Breast epithelium (tissue), 4 donors: ENCODE measurements at regions not wholly inside any gene's neighbourhood (a gene's known extent, or its start where the extent isn't known, plus 50 kb on each side); places are given as distances from the start of the nearest gene placed in this dataset.

Experiments
- DNase-seq, 2 donors: peaks; one replicate each; pipeline ENCODE4 v3.0.0-alpha.2; 2019; ENCODE audit warnings: low spot score in 2 of 2
- H3K27ac ChIP-seq, 2 donors: fragments of 200-600 bp; sonication (generic) in 1 of 2; one replicate each; pipeline ENCODE4 v1.5.1; 2016 to 2019; ENCODE audit warnings: mild to moderate bottlenecking in 1 of 2
- H3K27me3 ChIP-seq, 2 donors: fragments of 200-600 bp; sonication (generic) in 1 of 2; one replicate each; pipeline versions ENCODE4 v1.5.1 to v1.6.0; 2017 to 2019; ENCODE audit warnings: control low read depth in 1 of 2, mild to moderate bottlenecking in 1 of 2
- H3K36me3 ChIP-seq: fragments of 200-600 bp; one replicate; pipeline ENCODE4 v1.5.1; 2019
- H3K4me1 ChIP-seq, 2 donors: fragments of 200-600 bp; sonication (generic); one replicate each; pipeline ENCODE4 v1.5.1; 2016 to 2019; ENCODE audit warnings: control low read depth in 1 of 2
- H3K4me3 ChIP-seq, 3 donors: fragments of 200-600 bp; sonication (generic); 1 replicate in 2 of 3; 2 replicates in 1 of 3; pipeline ENCODE4 v1.5.1; 2016 to 2019; ENCODE audit warnings: mild to moderate bottlenecking in 3 of 3, moderate library complexity in 2 of 3
- H3K9me3 ChIP-seq, 2 donors: fragments of 200-600 bp; sonication (generic) in 1 of 2; one replicate each; pipeline ENCODE4 v1.5.1; 2016 to 2019; ENCODE audit warnings: control low read depth in 1 of 2
- POLR2A ChIP-seq: fragments of 450-650 bp; IDR thresholded peaks from one replicate; pipeline ENCODE4 v1.6.1; 2016; ENCODE audit warnings: antibody characterized with exemption, mild to moderate bottlenecking, moderate library complexity
- POLR2AphosphoS5 ChIP-seq, 3 donors: sonication (generic); formaldehyde crosslinking; IDR thresholded peaks; one replicate each; pipeline ENCODE4 v1.6.1; 2017; ENCODE audit warnings: antibody characterized with exemption in 3 of 3
- intact Hi-C: fragments of 100-400 bp; cut with DNase I; formaldehyde crosslinking; loops from one replicate; pipeline ENCODE4 v1.15.1; 2023; ENCODE audit warnings: low total_unique reads
- TF ChIP-seq, protein P1 (sequence below), 3 donors: fragments of 450-650 bp; IDR thresholded peaks; one replicate each; pipeline ENCODE4 v1.5.1; 2016 to 2017; ENCODE audit warnings: antibody characterized with exemption in 3 of 3, mild to moderate bottlenecking in 3 of 3, moderate library complexity in 3 of 3

DNA sequence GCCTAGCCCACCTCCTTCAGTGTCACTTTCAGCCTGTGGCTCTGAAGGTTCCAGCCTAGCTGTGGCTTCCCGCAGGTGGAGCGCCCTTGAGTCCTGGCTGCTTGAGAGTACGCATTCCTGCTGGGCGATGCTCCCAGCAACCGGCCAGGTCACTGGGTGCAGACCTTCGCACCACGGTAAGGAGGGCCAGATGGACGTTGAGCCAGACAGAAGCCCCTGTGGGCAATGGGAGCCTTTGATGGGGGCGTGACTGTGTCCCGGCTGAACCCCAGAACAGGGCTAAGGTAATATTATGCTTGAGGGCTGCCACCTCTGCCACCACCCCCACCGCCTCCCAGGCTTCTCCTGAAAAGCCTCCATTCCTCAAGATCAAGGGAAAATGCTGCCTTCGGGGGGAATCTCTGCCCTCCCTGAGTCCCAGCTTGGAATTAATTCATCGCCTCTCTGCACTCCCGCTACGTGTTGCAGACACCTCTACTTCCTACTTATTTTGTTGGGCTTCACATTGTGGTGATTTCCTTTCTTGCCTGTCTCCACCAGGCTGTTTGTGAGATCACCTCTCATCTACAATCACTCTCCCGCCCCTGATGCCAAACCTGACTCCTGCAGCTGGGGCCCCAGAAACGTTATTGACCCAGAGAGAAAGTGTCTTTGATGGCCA lies 144.9 kb upstream of the NECTIN1 start:
- Histone ChIP-seq H3K36me3 (no peaks in the 10 kb centered on the region), H3K4me3 (no peak overlapping the region), H3K27ac (no peak overlapping the region), H3K4me1 (no peaks in the 10 kb centered on the region), H3K9me3 (no peaks in the 10 kb centered on the region), H3K27me3 (no peaks in the 10 kb centered on the region)
- TF ChIP-seq, protein P1, sequence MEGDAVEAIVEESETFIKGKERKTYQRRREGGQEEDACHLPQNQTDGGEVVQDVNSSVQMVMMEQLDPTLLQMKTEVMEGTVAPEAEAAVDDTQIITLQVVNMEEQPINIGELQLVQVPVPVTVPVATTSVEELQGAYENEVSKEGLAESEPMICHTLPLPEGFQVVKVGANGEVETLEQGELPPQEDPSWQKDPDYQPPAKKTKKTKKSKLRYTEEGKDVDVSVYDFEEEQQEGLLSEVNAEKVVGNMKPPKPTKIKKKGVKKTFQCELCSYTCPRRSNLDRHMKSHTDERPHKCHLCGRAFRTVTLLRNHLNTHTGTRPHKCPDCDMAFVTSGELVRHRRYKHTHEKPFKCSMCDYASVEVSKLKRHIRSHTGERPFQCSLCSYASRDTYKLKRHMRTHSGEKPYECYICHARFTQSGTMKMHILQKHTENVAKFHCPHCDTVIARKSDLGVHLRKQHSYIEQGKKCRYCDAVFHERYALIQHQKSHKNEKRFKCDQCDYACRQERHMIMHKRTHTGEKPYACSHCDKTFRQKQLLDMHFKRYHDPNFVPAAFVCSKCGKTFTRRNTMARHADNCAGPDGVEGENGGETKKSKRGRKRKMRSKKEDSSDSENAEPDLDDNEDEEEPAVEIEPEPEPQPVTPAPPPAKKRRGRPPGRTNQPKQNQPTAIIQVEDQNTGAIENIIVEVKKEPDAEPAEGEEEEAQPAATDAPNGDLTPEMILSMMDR (IDR thresholded peaks at IDR 0.05), result no peak
- TF ChIP-seq POLR2AphosphoS5 (IDR thresholded peaks at IDR 0.05) (no peak), POLR2A (no peak)
- intact Hi-C loops, result no loop called here
- no peak for DNase-seq

DNA sequence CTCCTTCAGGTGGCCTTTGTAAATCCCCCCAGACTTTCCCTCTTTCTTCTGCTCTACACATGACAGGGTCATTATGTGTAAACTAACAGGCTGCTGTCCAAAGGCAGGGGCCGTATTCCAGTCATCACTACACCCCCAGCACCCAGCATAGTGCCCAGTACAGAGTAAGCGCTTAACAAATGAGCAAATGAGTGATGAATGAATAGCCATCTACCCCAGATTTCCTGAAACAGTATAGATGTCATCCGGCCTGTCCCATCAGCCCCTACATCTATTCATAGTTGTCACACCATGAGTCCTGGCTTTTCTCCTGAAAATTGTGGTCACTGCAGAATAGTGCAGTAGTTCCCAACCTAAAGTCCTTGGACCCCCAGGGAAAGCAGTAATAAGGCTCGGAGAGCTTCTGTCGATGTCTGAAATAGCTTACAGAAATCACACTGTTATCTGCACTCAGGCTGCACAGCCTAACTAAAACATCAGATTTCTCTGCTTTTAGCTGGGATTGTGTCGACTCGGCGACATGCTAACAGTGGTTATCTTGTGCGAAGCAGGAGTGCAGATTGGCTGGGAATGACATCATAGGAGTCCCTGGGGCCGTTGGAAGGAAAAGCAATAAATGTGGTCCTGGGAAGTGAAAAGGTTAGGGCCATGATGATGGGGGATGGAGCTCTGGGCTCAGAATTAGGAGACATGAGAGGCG lies 143.8 kb upstream of the NECTIN1 start:
- H3K27me3 ChIP-seq, result no peaks in the 10 kb centered on the region

DNA sequence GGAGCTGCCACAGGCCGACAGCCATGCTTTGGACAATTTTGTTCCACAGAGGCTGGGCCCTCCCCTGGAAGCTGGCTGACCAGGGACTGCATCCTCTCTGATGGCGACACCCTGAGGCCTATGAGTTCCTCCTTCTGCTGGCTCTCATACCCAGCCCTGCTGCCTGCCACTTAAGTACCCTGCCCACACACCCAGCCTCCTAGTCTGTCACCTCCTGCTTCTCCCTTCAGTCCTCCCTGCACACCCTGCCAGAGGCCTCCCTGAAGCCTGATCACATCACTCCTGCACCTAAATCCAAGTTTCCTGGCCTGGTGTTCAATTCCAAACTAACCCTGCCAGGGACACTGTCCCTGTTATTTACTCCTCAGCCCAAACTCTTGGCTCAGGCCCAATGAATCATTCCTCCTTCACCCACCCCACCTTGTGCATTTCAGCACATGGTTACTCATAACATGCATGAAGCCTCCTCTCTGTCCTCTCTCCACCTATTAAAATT lies 136.7 kb upstream of the NECTIN1 start:
- Histone ChIP-seq H3K27ac (no peak overlapping the region), H3K27me3 (no peaks in the 10 kb centered on the region), H3K9me3 (no peaks in the 10 kb centered on the region), H3K36me3 (no peaks in the 10 kb centered on the region), H3K4me1 (no peaks in the 10 kb centered on the region), H3K4me3 (no peak overlapping the region)
- intact Hi-C loops, result no loop called here
- TF ChIP-seq POLR2AphosphoS5 (IDR thresholded peaks at IDR 0.05) (no peak), POLR2A (no peak)
- TF ChIP-seq, protein P1 (IDR thresholded peaks at IDR 0.05), result no peak
- no peak for DNase-seq

More for the DNA sequence above, 143.8 kb upstream of the NECTIN1 start:
- Histone ChIP-seq H3K9me3 (no peaks in the 10 kb centered on the region), H3K27ac (no peak overlapping the region), H3K36me3 (no peaks in the 10 kb centered on the region), H3K4me3 (no peak overlapping the region), H3K4me1 (no peaks in the 10 kb centered on the region)
- intact Hi-C loops, result no loop called here
- DNase-seq, result no peak
- TF ChIP-seq POLR2A, result no peak
- TF ChIP-seq POLR2AphosphoS5 (IDR thresholded peaks at IDR 0.05), result no peak
- TF ChIP-seq, protein P1 (IDR thresholded peaks at IDR 0.05), result no peak

DNA sequence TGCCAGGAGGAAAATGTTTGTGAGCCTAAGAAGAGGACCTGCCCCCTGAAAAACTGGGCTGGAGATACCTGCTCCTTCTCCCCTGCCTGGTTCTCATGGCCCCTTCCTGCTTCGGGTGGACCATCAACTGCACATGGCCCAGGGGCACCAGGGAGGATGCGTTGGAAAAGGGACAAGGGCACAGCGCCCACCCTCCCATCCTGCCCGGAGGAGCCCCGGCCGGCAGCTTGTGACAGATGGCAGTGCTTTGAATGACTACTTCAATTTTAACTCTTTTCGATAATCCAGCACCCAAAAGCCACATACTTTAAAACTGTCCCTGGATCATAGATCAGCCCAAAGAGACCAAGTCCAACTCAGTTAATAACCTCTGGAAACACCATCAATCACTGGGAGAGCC lies 135.8 kb upstream of the NECTIN1 start:
- Histone ChIP-seq H3K27me3 (no peaks in the 10 kb centered on the region), H3K9me3 (no peaks in the 10 kb centered on the region), H3K4me1 (no peaks in the 10 kb centered on the region), H3K4me3 (no peak overlapping the region), H3K36me3 (no peaks in the 10 kb centered on the region), H3K27ac (no peak overlapping the region)
- no peak for DNase-seq
- intact Hi-C loops, result no loop called here
- TF ChIP-seq POLR2A (no peak), POLR2AphosphoS5 (IDR thresholded peaks at IDR 0.05) (no peak)
- TF ChIP-seq, protein P1 (IDR thresholded peaks at IDR 0.05), result no peak

DNA sequence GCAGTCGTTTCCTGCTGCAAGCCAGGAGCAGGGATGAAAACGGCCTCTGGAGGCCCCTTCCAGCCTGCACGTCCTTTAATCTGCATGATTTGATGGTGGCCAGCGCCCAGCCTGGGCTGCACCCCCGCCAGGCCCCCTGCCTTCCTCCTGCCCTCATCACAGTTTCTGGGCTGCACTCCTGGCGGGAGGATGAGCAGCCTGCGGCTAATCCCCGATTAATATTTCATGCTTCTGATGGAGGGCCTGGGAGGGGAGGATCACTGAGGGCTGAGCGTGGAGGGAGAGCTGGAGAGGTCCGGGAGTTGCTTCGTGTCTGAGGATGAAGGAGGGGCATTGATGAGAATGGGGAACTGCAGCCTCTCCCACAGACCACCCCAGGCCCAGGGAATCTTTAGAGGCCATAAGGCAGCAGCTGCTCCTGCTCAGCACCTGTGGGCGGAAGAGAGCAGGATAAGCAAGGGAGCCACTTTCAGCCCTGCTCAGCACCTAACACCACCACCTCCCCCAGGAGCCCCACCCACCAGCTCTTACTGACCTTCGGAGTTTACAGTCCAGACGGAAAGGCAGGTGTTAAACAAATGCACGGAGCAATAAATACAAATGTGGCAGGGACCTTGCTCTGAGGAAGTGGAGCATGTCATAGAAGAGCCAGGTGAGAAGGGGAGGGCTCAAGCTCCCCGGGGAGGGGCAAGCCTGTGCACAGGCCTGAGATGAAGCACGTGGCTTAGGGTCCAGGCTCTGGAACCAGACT lies 135.0 kb upstream of the NECTIN1 start:
- no peaks in the 10 kb centered on the region for H3K36me3 ChIP-seq
- intact Hi-C loops, result no loop called here
- no peak overlapping the region for H3K4me3 ChIP-seq
- TF ChIP-seq, protein P1 (IDR thresholded peaks at IDR 0.05), result no peak
- TF ChIP-seq POLR2A (no peak), POLR2AphosphoS5 (IDR thresholded peaks at IDR 0.05) (no peak)
- H3K27me3 ChIP-seq, result no peaks in the 10 kb centered on the region
- no peaks in the 10 kb centered on the region for H3K4me1 ChIP-seq
- no peaks in the 10 kb centered on the region for H3K9me3 ChIP-seq
- H3K27ac ChIP-seq, result no peak overlapping the region
- DNase-seq, result no peak
